Glutamatergic neuron (in vitro differentiated cells): ENCODE measurements at regions not wholly inside any gene's neighbourhood (a gene's known extent, or its start where the extent isn't known, plus 50 kb on each side); places are given as distances from the start of the nearest gene placed in this dataset.
"Not testable (repeated sequence)": the region's sequence is repeated elsewhere in the genome, so short reads cannot be mapped to it uniquely, and the experiment has no call there.

ENCODE experiments used
- DNase-seq: peaks from one replicate; pipeline ENCODE4 v3.0.0; 2022
- H3K27ac Mint-ChIP-seq: one replicate; pipeline ENCODE4 v1.8.0; 2020; ENCODE audit warnings: mild to moderate bottlenecking, mixed read lengths, inconsistent platforms; ENCODE audit not compliant: unreplicated experiment
- H3K27me3 Mint-ChIP-seq: one replicate; pipeline ENCODE4 v1.8.0; 2020; ENCODE audit warnings: mild to moderate bottlenecking, moderate library complexity, mixed read lengths, inconsistent platforms; ENCODE audit not compliant: unreplicated experiment
- H3K36me3 Mint-ChIP-seq: one replicate; pipeline ENCODE4 v1.8.0; 2020; ENCODE audit warnings: mild to moderate bottlenecking, mixed read lengths, inconsistent platforms; ENCODE audit not compliant: unreplicated experiment
- H3K4me1 Mint-ChIP-seq: one replicate; pipeline ENCODE4 v1.8.0; 2020; ENCODE audit warnings: mild to moderate bottlenecking, low read depth, mixed read lengths, inconsistent platforms; ENCODE audit not compliant: unreplicated experiment
- H3K4me3 Mint-ChIP-seq: one replicate; pipeline ENCODE4 v1.8.0; 2020; ENCODE audit warnings: mild to moderate bottlenecking, mixed read lengths, inconsistent platforms; ENCODE audit not compliant: unreplicated experiment
- H3K9me3 Mint-ChIP-seq: one replicate; pipeline ENCODE4 v1.8.0; 2020; ENCODE audit warnings: mild to moderate bottlenecking, moderate library complexity, mixed read lengths, inconsistent platforms; ENCODE audit not compliant: unreplicated experiment
- TF ChIP-seq, protein P1 (sequence below): fragments of 200-600 bp; sonication (generic); IDR thresholded peaks from one replicate; pipeline ENCODE4 v1.5.0; 2021; ENCODE audit not compliant: partially characterized antibody, unreplicated experiment

DNA sequence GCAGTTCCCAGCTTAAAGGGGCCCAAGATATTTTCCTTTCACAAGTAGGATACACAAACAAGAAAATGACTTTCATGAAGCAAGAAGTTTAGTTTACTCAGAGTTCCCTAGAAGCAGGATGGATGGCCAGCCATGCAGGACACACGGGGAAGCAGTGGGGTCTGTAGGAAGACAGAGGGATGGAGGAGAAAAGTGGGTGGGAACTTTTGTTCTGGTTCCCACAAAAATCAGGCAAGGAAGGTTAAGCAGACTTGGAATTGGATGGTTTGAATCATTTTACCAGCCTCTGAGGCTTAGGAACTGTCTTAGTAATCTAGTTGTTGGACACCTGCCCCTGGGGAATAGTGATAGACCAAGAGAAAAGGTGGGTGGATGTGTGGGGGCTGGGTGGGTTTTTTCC is 263.3 kb upstream of the VSTM2A start:
- Mint-ChIP-seq H3K27ac (no peak overlapping the region), H3K9me3 (peaks cover 3% of the 10 kb centered on the region), H3K4me3 (no peak overlapping the region), H3K27me3 (peaks cover 2% of the 10 kb centered on the region), H3K4me1 (no peaks in the 10 kb centered on the region), H3K36me3 (peaks cover 10% of the 10 kb centered on the region)
- no peak for DNase-seq
- TF ChIP-seq, protein P1, sequence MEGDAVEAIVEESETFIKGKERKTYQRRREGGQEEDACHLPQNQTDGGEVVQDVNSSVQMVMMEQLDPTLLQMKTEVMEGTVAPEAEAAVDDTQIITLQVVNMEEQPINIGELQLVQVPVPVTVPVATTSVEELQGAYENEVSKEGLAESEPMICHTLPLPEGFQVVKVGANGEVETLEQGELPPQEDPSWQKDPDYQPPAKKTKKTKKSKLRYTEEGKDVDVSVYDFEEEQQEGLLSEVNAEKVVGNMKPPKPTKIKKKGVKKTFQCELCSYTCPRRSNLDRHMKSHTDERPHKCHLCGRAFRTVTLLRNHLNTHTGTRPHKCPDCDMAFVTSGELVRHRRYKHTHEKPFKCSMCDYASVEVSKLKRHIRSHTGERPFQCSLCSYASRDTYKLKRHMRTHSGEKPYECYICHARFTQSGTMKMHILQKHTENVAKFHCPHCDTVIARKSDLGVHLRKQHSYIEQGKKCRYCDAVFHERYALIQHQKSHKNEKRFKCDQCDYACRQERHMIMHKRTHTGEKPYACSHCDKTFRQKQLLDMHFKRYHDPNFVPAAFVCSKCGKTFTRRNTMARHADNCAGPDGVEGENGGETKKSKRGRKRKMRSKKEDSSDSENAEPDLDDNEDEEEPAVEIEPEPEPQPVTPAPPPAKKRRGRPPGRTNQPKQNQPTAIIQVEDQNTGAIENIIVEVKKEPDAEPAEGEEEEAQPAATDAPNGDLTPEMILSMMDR, result no peak

DNA sequence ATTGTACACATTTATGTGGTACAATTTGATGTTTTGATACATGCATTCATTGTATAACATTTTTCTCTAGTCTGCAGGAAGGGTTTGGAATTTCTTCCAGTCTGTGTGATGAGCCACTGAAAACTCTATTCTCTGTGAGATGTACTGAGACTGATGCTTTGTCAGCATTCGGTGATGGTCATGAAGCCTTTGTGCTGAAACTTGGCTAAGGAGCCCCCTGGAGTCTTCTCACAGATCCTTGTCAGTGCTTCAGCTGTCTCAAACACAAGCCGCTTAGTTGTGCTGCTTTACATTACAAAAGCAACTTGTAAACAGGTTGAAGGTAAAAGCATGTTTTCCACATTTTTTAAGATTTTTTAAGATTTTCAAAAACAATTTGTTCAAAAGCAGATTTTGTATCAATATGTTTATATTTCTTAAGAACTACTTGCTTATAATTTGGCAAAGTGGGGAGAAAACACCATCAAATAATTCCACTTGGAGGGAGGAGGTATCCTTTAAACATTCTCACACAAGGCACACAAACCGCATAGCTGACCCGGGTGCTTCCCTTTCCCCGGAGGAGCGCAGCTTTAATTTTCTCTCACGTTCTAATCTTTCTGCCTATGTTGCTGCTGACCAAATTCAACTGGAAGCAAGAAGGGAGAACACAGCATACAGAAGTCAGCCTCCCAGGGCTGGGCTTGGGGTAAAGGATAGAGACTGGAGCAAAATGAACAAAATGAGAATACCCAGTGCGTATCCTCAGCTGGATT is 249.8 kb upstream of the VSTM2A start:
- no peaks in the 10 kb centered on the region for H3K27me3 Mint-ChIP-seq
- TF ChIP-seq, protein P1, result no peak
- H3K4me1 Mint-ChIP-seq, result no peaks in the 10 kb centered on the region
- H3K27ac Mint-ChIP-seq, result no peak overlapping the region
- H3K4me3 Mint-ChIP-seq, result no peak overlapping the region
- no peaks in the 10 kb centered on the region for H3K36me3 Mint-ChIP-seq
- peaks cover 2% of the 10 kb centered on the region for H3K9me3 Mint-ChIP-seq
- no peak for DNase-seq

DNA sequence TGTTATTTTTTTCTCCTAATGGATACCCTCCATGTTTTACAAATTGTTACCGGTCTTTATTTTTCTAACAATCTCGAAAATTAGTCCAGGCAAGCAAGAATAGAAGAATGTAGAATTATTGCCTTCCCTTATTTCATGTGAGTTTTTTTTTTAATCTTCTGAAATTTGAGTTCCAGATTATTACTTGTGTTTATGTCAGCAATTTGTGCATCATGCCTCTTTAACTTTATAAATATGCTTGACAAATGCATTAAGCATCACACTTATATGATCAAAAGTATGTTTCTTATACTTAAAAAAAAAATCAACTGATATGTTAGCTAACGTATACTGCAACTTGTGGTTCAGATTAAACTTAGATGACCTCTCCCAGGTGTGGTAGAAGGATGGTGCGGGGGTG is 242.7 kb upstream of the VSTM2A start:
- Mint-ChIP-seq H3K36me3 (no peaks in the 10 kb centered on the region), H3K9me3 (peaks cover 2% of the 10 kb centered on the region), H3K27ac (no peak overlapping the region), H3K4me1 (no peaks in the 10 kb centered on the region), H3K4me3 (no peak overlapping the region), H3K27me3 (no peaks in the 10 kb centered on the region)
- TF ChIP-seq, protein P1, result no peak
- no peak for DNase-seq

DNA sequence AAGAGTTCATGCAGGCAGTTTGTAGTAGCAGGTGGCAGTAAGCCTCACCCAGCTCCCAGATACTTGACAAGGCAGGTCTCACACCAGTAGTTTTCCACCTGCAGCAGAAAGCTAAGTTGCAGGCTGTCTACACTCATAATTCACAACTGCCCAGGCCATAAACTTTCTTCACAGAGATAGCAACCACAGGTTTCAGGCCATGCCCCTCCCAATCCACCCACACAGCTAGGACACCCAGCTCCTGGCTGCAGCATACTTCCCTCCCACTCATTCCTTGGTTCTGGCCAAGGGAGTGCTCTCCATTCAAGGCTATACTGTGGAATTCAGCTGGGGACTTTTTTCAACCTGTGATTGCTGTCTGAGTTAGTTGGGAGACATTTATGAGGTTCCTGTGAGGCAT is 226.2 kb upstream of the VSTM2A start:
- DNase-seq, H3K27ac Mint-ChIP-seq, H3K27me3 Mint-ChIP-seq, H3K9me3 Mint-ChIP-seq, H3K36me3 Mint-ChIP-seq, H3K4me1 Mint-ChIP-seq, H3K4me3 Mint-ChIP-seq: not testable (repeated sequence)

DNA sequence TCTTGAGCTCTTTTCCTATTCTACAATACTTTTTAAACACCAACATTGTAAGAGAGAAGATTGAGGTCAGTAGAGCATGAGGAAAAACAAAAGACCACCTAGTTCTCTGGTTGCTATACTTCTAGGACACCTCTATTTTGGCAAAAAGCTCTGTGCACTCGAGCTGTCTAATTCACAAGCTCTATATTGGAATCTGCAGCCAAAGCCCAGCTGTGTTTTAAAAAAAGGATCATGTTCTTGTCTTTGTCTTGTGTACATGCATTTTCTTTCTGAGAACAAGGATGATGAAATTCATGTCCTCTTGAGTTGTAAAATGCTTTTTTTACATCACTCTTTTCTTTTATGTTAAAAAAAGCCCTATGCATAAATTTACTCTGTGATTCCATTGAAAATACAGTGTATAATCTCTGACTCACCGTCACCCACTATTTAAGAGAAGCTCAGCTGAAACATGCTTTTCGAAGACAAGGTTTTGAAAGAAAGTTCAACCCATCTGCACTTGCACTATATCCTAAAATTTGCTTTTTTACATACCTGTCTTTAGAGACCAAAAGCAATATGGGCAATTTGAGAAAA is 215.5 kb upstream of the VSTM2A start:
- peaks cover 14% of the 10 kb centered on the region for H3K36me3 Mint-ChIP-seq
- H3K9me3 Mint-ChIP-seq, result peaks cover 11% of the 10 kb centered on the region
- H3K27me3 Mint-ChIP-seq, result no peaks in the 10 kb centered on the region
- H3K27ac Mint-ChIP-seq, result no peak overlapping the region
- no peak overlapping the region for H3K4me3 Mint-ChIP-seq
- no peaks in the 10 kb centered on the region for H3K4me1 Mint-ChIP-seq
- no peak for DNase-seq
- TF ChIP-seq, protein P1, result no peak
